ENCODE measurements at regions not wholly inside any gene's neighbourhood (a gene's known extent, or its start where the extent isn't known, plus 50 kb on each side); places are given as distances from the start of the nearest gene placed in this dataset. TPM values are rescaled to one million over a fixed set of nuclear protein-coding genes. Genes with fewer than 3 reads are reported as not detected.

DNA sequence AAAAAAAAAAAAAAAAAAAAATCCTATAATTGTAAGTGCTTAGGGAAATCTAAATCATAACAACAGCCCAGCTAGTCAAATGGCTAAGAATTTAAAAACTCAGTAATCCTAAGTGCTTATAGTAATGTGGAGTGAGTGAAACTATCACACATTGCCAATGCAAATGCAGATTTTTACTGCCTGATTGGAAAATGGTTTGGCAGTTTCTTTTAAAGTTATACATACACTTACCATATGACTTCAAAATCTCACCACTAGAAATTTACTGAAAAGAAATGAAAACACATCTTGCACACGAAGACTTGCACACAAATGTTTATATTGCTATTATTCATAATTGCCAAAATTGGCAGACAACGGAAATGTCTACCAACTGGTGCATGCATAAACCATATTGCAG is 51.3 kb upstream of the STXBP6 start:
- H3K4me3 ChIP-seq (ENCODE audit: low read depth, low read length) = no peak overlapping the region
- DNase-seq (ENCODE audit: low read depth) = no peak
- TF ChIP-seq CTCF (IDR thresholded peaks at IDR 0.05; ENCODE audit: insufficient read depth, low read length) = no peak

Small RNA genes in the stretch of these regions (small RNA-seq; reads per million reads assigned to genes)
- gene HMGN2P6 = not detected

All from fibroblast of the aortic adventitia (primary cell).